HL-60 (cell line): ENCODE measurements at regions not wholly inside any gene's neighbourhood (a gene's known extent, or its start where the extent isn't known, plus 50 kb on each side); places are given as distances from the start of the nearest gene placed in this dataset.

Source experiments
- DNase-seq, 2 experiments: peaks; one replicate each; pipeline ENCODE4 v3.0.0-alpha.2; 2010 to 2020; ENCODE audit warnings: low read depth in 1 of 2, low spot score in 1 of 2
- H3K27ac ChIP-seq: fragments of 250-450 bp; sonication (Bioruptor Pico); replicated peaks from 2 replicates; pipeline ENCODE4 v1.5.1; 2020; ENCODE audit warnings: mild to moderate bottlenecking, moderate library complexity
- H3K27me3 ChIP-seq: fragments of 250-450 bp; sonication (Bioruptor Pico); 2 replicates; pipeline ENCODE4 v1.5.1; 2021; ENCODE audit warnings: mild to moderate bottlenecking, moderate library complexity; ENCODE audit not compliant: insufficient read depth, poor library complexity, severe bottlenecking
- H3K4me3 ChIP-seq: replicated peaks from 2 replicates; pipeline ENCODE4 v1.5.1; 2011; ENCODE audit warnings: mild to moderate bottlenecking, control low read depth, low read length; ENCODE audit not compliant: insufficient read depth
- CTCF ChIP-seq: IDR thresholded peaks from one replicate; pipeline ENCODE4 v1.5.1; 2011; ENCODE audit warnings: low read length, control low read depth, inconsistent platforms; ENCODE audit not compliant: insufficient read depth
- GABPA ChIP-seq: IDR thresholded peaks from 2 replicates; pipeline ENCODE4 v1.6.1; 2012; ENCODE audit warnings: low read depth
- POLR2AphosphoS5 ChIP-seq: IDR thresholded peaks from 2 replicates; pipeline ENCODE4 v1.6.1; 2012; ENCODE audit warnings: low read depth
- REST ChIP-seq: IDR thresholded peaks from 2 replicates; pipeline ENCODE4 v1.6.1; 2012; ENCODE audit warnings: low read depth; ENCODE audit not compliant: insufficient replicate concordance
- SPI1 ChIP-seq: IDR thresholded peaks from 2 replicates; pipeline ENCODE4 v1.6.1; 2012; ENCODE audit warnings: low read depth, mild to moderate bottlenecking, borderline replicate concordance

GRCh38 chr12:88393017-88393767 is 187.1 kb downstream of the KITLG start:
- TF ChIP-seq POLR2AphosphoS5 (no peak), CTCF (peak; percentile 23)
- Histone ChIP-seq H3K4me3 (no peak overlapping the region), H3K27me3 (no peaks in the 10 kb centered on the region), H3K27ac (no peak overlapping the region)
- peak in 1 of 2 experiments; percentile 10 for DNase-seq

GRCh38 chr12:88398031-88398430 is 182.2 kb downstream of the KITLG start:
- TF ChIP-seq CTCF (no peak), POLR2AphosphoS5 (no peak), SPI1 (no peak), REST (no peak), GABPA (no peak)
- Histone ChIP-seq H3K27me3 (no peaks in the 10 kb centered on the region), H3K4me3 (no peak overlapping the region), H3K27ac (no peak overlapping the region)
- no peak for DNase-seq

- TF ChIP-seq SPI1 (no peak), REST (no peak), GABPA (no peak), POLR2AphosphoS5 (no peak)
- H3K27me3 ChIP-seq = no peaks in the 10 kb centered on the region
- H3K27ac ChIP-seq = no peak overlapping the region
- no peak overlapping the region for H3K4me3 ChIP-seq
- no peak for DNase-seq
These were observed 180.5 kb downstream of the KITLG start for GRCh38 chr12:88399811-88400210.

- Histone ChIP-seq H3K27ac (no peak overlapping the region; the same call in 1 of the 2 replicates), H3K4me3 (no peak overlapping the region), H3K27me3 (no peaks in the 10 kb centered on the region)
- TF ChIP-seq GABPA (no peak), SPI1 (no peak), CTCF (no peak), REST (no peak), POLR2AphosphoS5 (no peak)
- DNase-seq = peak in 1 of 2 experiments; percentile 16
These were observed 180.0 kb downstream of the KITLG start for GRCh38 chr12:88400302-88400701.
